Breast epithelium (tissue), 4 donors: ENCODE measurements at regions not wholly inside any gene's neighbourhood (a gene's known extent, or its start where the extent isn't known, plus 50 kb on each side); places are given as distances from the start of the nearest gene placed in this dataset.

Source experiments
- DNase-seq, 2 donors: peaks; one replicate each; pipeline ENCODE4 v3.0.0-alpha.2; 2019; ENCODE audit warnings: low spot score in 2 of 2
- H3K27ac ChIP-seq, 2 donors: fragments of 200-600 bp; sonication (generic) in 1 of 2; one replicate each; pipeline ENCODE4 v1.5.1; 2016 to 2019; ENCODE audit warnings: mild to moderate bottlenecking in 1 of 2
- H3K27me3 ChIP-seq, 2 donors: fragments of 200-600 bp; sonication (generic) in 1 of 2; one replicate each; pipeline versions ENCODE4 v1.5.1 to v1.6.0; 2017 to 2019; ENCODE audit warnings: control low read depth in 1 of 2, mild to moderate bottlenecking in 1 of 2
- H3K36me3 ChIP-seq: fragments of 200-600 bp; one replicate; pipeline ENCODE4 v1.5.1; 2019
- H3K4me1 ChIP-seq, 2 donors: fragments of 200-600 bp; sonication (generic); one replicate each; pipeline ENCODE4 v1.5.1; 2016 to 2019; ENCODE audit warnings: control low read depth in 1 of 2
- H3K4me3 ChIP-seq, 3 donors: fragments of 200-600 bp; sonication (generic); 1 replicate in 2 of 3; 2 replicates in 1 of 3; pipeline ENCODE4 v1.5.1; 2016 to 2019; ENCODE audit warnings: mild to moderate bottlenecking in 3 of 3, moderate library complexity in 2 of 3
- H3K9me3 ChIP-seq, 2 donors: fragments of 200-600 bp; sonication (generic) in 1 of 2; one replicate each; pipeline ENCODE4 v1.5.1; 2016 to 2019; ENCODE audit warnings: control low read depth in 1 of 2
- CTCF ChIP-seq, 3 donors: fragments of 450-650 bp; IDR thresholded peaks; one replicate each; pipeline ENCODE4 v1.5.1; 2016 to 2017; ENCODE audit warnings: antibody characterized with exemption in 3 of 3, mild to moderate bottlenecking in 3 of 3, moderate library complexity in 3 of 3
- POLR2A ChIP-seq: fragments of 450-650 bp; IDR thresholded peaks from one replicate; pipeline ENCODE4 v1.6.1; 2016; ENCODE audit warnings: antibody characterized with exemption, mild to moderate bottlenecking, moderate library complexity
- POLR2AphosphoS5 ChIP-seq, 3 donors: sonication (generic); formaldehyde crosslinking; IDR thresholded peaks; one replicate each; pipeline ENCODE4 v1.6.1; 2017; ENCODE audit warnings: antibody characterized with exemption in 3 of 3
- intact Hi-C: fragments of 100-400 bp; cut with DNase I; formaldehyde crosslinking; loops from one replicate; pipeline ENCODE4 v1.15.1; 2023; ENCODE audit warnings: low total_unique reads

GRCh38 chr18:75875559-75875958 lies 448.1 kb upstream of the SMIM21 start:
- Histone ChIP-seq H3K36me3 (no peaks in the 10 kb centered on the region), H3K4me1 (no peaks in the 10 kb centered on the region), H3K4me3 (no peak overlapping the region), H3K27me3 (no peaks in the 10 kb centered on the region), H3K27ac (no peak overlapping the region), H3K9me3 (peaks cover 0 to 5% of the 10 kb centered on the region in 2 donors)
- TF ChIP-seq CTCF (IDR thresholded peaks at IDR 0.05): no peak
- no peak for TF ChIP-seq POLR2A
- no peak for TF ChIP-seq POLR2AphosphoS5 (IDR thresholded peaks at IDR 0.05)
- intact Hi-C loops: no loop called here
- DNase-seq: no peak

- Histone ChIP-seq H3K27me3 (no peaks in the 10 kb centered on the region), H3K9me3 (peaks cover 0 to 5% of the 10 kb centered on the region in 2 donors), H3K36me3 (no peaks in the 10 kb centered on the region), H3K4me1 (no peaks in the 10 kb centered on the region), H3K4me3 (no peak overlapping the region), H3K27ac (no peak overlapping the region)
- TF ChIP-seq POLR2A (no peak), POLR2AphosphoS5 (IDR thresholded peaks at IDR 0.05) (no peak), CTCF (IDR thresholded peaks at IDR 0.05) (no peak)
- no peak for DNase-seq
- intact Hi-C loops: no loop called here
Observed at GRCh38 chr18:75874401-75875089, 447.0 kb upstream of the SMIM21 start.

- H3K9me3 ChIP-seq: no peaks in the 10 kb centered on the region
- no peaks in the 10 kb centered on the region for H3K4me1 ChIP-seq
- no peaks in the 10 kb centered on the region for H3K36me3 ChIP-seq
- DNase-seq: no peak
- no peak overlapping the region for H3K4me3 ChIP-seq
- intact Hi-C loops: no loop called here
- TF ChIP-seq POLR2AphosphoS5 (IDR thresholded peaks at IDR 0.05) (no peak), POLR2A (no peak), CTCF (IDR thresholded peaks at IDR 0.05) (no peak)
- H3K27me3 ChIP-seq: no peaks in the 10 kb centered on the region
- no peak overlapping the region for H3K27ac ChIP-seq
Observed at GRCh38 chr18:75871596-75871995, 444.1 kb upstream of the SMIM21 start.

DNA sequence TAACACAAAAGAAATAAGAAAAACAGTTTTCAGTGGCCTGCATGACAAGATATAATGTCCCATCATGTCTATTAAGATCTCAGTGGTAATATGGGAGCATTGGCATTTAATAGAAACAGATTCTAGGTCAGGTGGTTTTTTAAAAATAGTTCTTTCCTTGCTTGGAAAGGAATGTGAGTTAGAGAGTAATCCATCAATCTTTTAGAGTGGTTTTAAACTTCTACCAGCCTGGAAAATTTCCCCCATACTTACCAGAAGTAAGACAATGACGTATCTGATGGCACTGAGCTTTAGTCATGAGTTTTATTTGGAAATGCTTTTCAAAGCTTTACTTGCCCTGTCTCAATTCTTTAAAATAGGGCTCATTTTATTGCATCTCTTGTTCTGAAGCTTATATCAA lies 441.7 kb upstream of the SMIM21 start:
- Histone ChIP-seq H3K9me3 (no peaks in the 10 kb centered on the region), H3K4me3 (no peak overlapping the region), H3K36me3 (no peaks in the 10 kb centered on the region), H3K27ac (no peak overlapping the region), H3K4me1 (no peaks in the 10 kb centered on the region), H3K27me3 (no peaks in the 10 kb centered on the region)
- no peak for TF ChIP-seq CTCF (IDR thresholded peaks at IDR 0.05)
- TF ChIP-seq POLR2AphosphoS5 (IDR thresholded peaks at IDR 0.05): no peak
- TF ChIP-seq POLR2A: no peak
- DNase-seq: no peak
- intact Hi-C loops: loop anchor here (5.0 kb wide), 1 partner anchor 208 kb away; no protein-coding TSS in a partner anchor

DNA sequence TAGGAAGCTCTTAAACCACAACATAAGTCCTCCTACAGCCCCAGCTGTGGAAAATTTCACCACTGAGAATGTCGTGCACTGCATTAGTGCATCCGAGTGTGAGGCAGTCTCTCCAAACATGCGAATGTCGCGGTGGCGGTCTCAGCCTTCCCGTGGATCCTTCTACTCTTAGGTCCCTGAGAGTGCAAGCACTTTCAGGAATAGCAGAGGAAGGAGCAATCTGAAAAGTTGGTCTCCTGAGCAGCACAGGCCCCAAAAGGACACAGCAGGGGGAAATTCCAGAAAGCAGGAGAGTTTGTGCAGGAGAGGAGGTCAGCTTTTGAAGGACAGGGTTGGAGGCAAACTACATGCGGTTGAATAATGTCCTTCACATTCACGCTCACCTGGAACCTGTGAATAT lies 440.5 kb upstream of the SMIM21 start:
- H3K27ac ChIP-seq: no peak overlapping the region
- intact Hi-C loops: loop anchor here (5.0 kb wide), 1 partner anchor 209 kb away; no protein-coding TSS in a partner anchor
- no peak for DNase-seq
- no peaks in the 10 kb centered on the region for H3K9me3 ChIP-seq
- no peaks in the 10 kb centered on the region for H3K4me1 ChIP-seq
- H3K27me3 ChIP-seq: no peaks in the 10 kb centered on the region
- no peaks in the 10 kb centered on the region for H3K36me3 ChIP-seq
- TF ChIP-seq CTCF (IDR thresholded peaks at IDR 0.05) (no peak), POLR2A (no peak), POLR2AphosphoS5 (IDR thresholded peaks at IDR 0.05) (no peak)
- H3K4me3 ChIP-seq: no peak overlapping the region
